ENCODE measurements at regions not wholly inside any gene's neighbourhood (a gene's known extent, or its start where the extent isn't known, plus 50 kb on each side); places are given as distances from the start of the nearest gene placed in this dataset.

DNA sequence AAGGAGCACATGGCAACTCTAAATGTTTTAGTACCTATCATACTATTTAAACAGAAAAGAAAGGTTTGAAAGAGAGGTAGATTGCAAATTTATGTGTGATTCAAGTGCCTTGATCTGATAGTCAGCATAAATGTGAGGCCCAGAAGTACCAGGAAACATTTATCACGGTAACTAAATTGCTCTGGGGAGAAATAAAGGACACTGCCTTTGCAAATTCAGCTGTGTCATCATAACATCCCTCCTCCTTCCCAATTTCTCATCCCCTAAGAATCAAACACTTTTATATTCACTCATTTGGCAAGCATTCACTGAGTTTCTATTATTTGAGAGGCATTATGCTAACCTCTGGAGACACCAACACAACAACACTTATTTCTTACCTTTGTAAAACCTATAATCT lies 563.4 kb upstream of the CA10 start:
- no peaks in the 10 kb centered on the region for H3K9me3 ChIP-seq
- no peaks in the 10 kb centered on the region for H3K4me1 ChIP-seq
- intact Hi-C loops (cut with DNase I; ENCODE audit: low total_unique reads) = no loop called here
- TF ChIP-seq, protein P1, sequence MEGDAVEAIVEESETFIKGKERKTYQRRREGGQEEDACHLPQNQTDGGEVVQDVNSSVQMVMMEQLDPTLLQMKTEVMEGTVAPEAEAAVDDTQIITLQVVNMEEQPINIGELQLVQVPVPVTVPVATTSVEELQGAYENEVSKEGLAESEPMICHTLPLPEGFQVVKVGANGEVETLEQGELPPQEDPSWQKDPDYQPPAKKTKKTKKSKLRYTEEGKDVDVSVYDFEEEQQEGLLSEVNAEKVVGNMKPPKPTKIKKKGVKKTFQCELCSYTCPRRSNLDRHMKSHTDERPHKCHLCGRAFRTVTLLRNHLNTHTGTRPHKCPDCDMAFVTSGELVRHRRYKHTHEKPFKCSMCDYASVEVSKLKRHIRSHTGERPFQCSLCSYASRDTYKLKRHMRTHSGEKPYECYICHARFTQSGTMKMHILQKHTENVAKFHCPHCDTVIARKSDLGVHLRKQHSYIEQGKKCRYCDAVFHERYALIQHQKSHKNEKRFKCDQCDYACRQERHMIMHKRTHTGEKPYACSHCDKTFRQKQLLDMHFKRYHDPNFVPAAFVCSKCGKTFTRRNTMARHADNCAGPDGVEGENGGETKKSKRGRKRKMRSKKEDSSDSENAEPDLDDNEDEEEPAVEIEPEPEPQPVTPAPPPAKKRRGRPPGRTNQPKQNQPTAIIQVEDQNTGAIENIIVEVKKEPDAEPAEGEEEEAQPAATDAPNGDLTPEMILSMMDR (IDR thresholded peaks at IDR 0.05) = no peak
- no peak for TF ChIP-seq EP300 (IDR thresholded peaks at IDR 0.05)
- TF ChIP-seq POLR2A (IDR thresholded peaks at IDR 0.05) = no peak
- H3K4me3 ChIP-seq = no peak overlapping the region
- no peaks in the 10 kb centered on the region for H3K27me3 ChIP-seq
- no peak for DNase-seq
- H3K27ac ChIP-seq = no peak overlapping the region
- H3K36me3 ChIP-seq = no peaks in the 10 kb centered on the region
- 42 to 80% (median 64%) methylated on average over 1 of the region's 1 CpG for WGBS, 5 donors

DNA sequence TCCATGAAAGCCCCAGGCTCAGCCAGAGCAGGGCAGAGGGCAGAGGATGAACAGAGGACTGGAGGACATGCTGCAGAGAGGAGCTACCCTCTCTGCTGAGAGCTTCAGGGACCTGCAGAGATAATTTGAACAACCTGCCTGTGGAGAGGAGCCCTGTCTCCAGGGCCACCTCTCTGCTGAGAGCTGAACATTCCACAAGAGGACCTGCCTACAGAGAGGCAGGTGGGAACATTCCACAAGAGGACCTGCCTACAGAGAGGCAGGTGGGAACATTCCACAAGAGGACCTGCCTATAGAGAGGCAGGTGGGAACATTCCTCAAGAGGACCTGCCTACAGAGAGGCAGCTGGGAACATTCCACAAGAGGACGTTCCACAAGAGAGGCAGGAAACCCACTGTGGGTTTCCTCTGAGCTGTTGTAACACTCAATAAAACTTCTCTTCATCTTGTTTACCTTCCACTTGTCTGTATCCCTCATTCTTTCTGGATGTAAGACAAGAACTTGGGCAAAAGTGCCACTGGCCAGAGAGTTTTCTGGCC lies 551.9 kb upstream of the CA10 start:
- Histone ChIP-seq H3K9me3 (no peaks in the 10 kb centered on the region), H3K27me3 (no peaks in the 10 kb centered on the region), H3K4me1 (no peaks in the 10 kb centered on the region), H3K4me3 (no peak overlapping the region), H3K36me3 (no peaks in the 10 kb centered on the region), H3K27ac (no peak overlapping the region)
- intact Hi-C loops (cut with DNase I; ENCODE audit: low total_unique reads) = no loop called here
- TF ChIP-seq POLR2AphosphoS5 (IDR thresholded peaks at IDR 0.05) (no peak), POLR2A (IDR thresholded peaks at IDR 0.05) (no peak), EP300 (IDR thresholded peaks at IDR 0.05) (no peak)
- TF ChIP-seq, protein P1 (IDR thresholded peaks at IDR 0.05) = no peak
- no peak for DNase-seq
- 14 to 38% (median 30%) methylated on average over 1 of the region's 1 CpG for WGBS, 5 donors

DNA sequence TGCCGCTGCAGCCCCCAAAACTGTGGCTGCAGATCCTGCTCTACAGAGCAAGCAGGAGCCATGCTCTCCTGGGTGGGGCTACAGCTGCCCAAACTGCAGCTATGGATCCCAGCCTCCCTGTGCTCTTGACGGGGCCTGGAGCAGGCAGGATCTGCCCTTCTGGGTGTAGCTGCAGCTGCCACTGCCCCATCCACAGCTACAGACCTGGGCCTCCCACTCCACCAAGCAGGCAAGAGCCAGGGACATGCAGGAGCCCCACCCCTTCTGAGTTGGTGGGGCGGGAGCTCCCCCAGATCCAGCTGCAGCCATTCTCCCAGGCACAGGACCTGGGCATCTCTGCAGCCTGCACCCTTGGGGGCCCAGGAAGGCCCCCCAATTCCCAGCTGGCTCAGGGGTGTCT lies 551.2 kb upstream of the CA10 start:
- Histone ChIP-seq H3K4me3 (no peak overlapping the region), H3K27ac (no peak overlapping the region), H3K9me3 (no peaks in the 10 kb centered on the region), H3K27me3 (no peaks in the 10 kb centered on the region), H3K4me1 (no peaks in the 10 kb centered on the region), H3K36me3 (no peaks in the 10 kb centered on the region)
- TF ChIP-seq POLR2AphosphoS5 (IDR thresholded peaks at IDR 0.05) (no peak), POLR2A (IDR thresholded peaks at IDR 0.05) (no peak)
- TF ChIP-seq, protein P1 (IDR thresholded peaks at IDR 0.05) = no peak
- DNase-seq = no peak
- 74 to 83% (median 79%) methylated on average over 2 to 3 of the region's 3 CpGs; no CpG with 5 or more reads in 1 of the 5 donors for WGBS, 5 donors
- intact Hi-C loops (cut with DNase I; ENCODE audit: low total_unique reads) = no loop called here

DNA sequence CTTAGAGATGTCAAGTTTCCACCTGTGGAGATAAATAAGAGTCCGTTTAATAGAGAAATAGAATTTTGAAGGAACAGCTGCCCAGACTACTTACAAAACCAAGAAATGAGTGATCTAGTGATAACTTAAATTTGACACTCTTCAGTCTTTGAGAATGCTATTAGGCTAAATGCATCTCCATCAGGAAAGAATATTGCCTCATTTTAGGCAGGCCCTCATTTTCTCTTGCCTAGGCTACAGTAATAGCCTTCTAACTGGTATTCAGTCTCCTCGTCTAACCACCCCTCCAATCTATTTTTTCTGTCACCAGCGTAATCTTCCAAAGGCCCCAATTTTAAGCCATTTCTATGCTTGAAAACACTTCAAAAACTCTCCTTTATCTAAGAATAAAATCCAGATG lies 537.8 kb upstream of the CA10 start:
- H3K4me3 ChIP-seq = no peak overlapping the region
- intact Hi-C loops (cut with DNase I; ENCODE audit: low total_unique reads) = no loop called here
- WGBS, 5 donors = 82 to 85% (median 83%) methylated on average over 3 of the region's 3 CpGs

More for the DNA sequence above, 537.8 kb upstream of the CA10 start:
- Histone ChIP-seq H3K36me3 (no peaks in the 10 kb centered on the region), H3K27ac (no peak overlapping the region), H3K27me3 (no peaks in the 10 kb centered on the region), H3K4me1 (no peaks in the 10 kb centered on the region), H3K9me3 (no peaks in the 10 kb centered on the region)
- DNase-seq = no peak
- TF ChIP-seq POLR2AphosphoS5 (IDR thresholded peaks at IDR 0.05) = no peak
- TF ChIP-seq EP300 (IDR thresholded peaks at IDR 0.05) = no peak
- no peak for TF ChIP-seq POLR2A (IDR thresholded peaks at IDR 0.05)
- TF ChIP-seq, protein P1 (IDR thresholded peaks at IDR 0.05) = no peak

Data from stomach (tissue), 8 donors.